Hepatocyte (in vitro differentiated cells): ENCODE measurements at regions not wholly inside any gene's neighbourhood (a gene's known extent, or its start where the extent isn't known, plus 50 kb on each side); places are given as distances from the start of the nearest gene placed in this dataset.

ENCODE experiments used
- DNase-seq: peaks from one replicate; pipeline ENCODE4 v3.0.0-alpha.2; 2016; ENCODE audit warnings: low spot score
- H2AFZ ChIP-seq: fragments of 200-600 bp; sonication (generic); 2 replicates; pipeline ENCODE4 v1.6.0; 2016; ENCODE audit warnings: antibody characterized with exemption, mild to moderate bottlenecking
- H3K27ac ChIP-seq: fragments of 200-600 bp; sonication (generic); 2 replicates; pipeline ENCODE4 v1.5.1; 2016; ENCODE audit warnings: mild to moderate bottlenecking
- H3K27me3 ChIP-seq: fragments of 200-600 bp; sonication (generic); 2 replicates; pipeline ENCODE4 v1.6.1; 2016
- H3K36me3 ChIP-seq: fragments of 200-600 bp; sonication (generic); replicated peaks from 2 replicates; pipeline ENCODE4 v1.5.1; 2016; ENCODE audit warnings: low read depth; ENCODE audit not compliant: insufficient read depth
- H3K4me1 ChIP-seq: fragments of 200-600 bp; sonication (generic); 2 replicates; pipeline ENCODE4 v1.5.1; 2016; ENCODE audit warnings: mild to moderate bottlenecking, moderate library complexity; ENCODE audit not compliant: insufficient read depth
- H3K4me2 ChIP-seq: fragments of 200-600 bp; sonication (generic); 2 replicates; pipeline ENCODE4 v1.6.0; 2016
- H3K4me3 ChIP-seq: fragments of 200-600 bp; sonication (generic); 2 replicates; pipeline ENCODE4 v1.5.1; 2016; ENCODE audit warnings: mild to moderate bottlenecking
- H3K79me2 ChIP-seq: fragments of 200-600 bp; sonication (generic); 2 replicates; pipeline ENCODE4 v1.6.0; 2017; ENCODE audit warnings: mild to moderate bottlenecking
- H3K9me2 ChIP-seq: fragments of 200-600 bp; sonication (generic); replicated peaks from 2 replicates; pipeline ENCODE4 v1.6.0; 2017; ENCODE audit warnings: mild to moderate bottlenecking; ENCODE audit not compliant: insufficient read depth
- H3K9me3 ChIP-seq: fragments of 200-600 bp; sonication (generic); 2 replicates; pipeline ENCODE4 v1.5.1; 2016; ENCODE audit warnings: low read depth, mild to moderate bottlenecking
- H4K20me1 ChIP-seq: fragments of 200-600 bp; sonication (generic); 2 replicates; pipeline ENCODE4 v1.6.0; 2016; ENCODE audit warnings: mild to moderate bottlenecking; ENCODE audit not compliant: insufficient read depth, poor library complexity, severe bottlenecking
- CTCF ChIP-seq: fragments of 200-600 bp; sonication (generic); IDR thresholded peaks from 2 replicates; pipeline ENCODE4 v1.5.1; 2016; ENCODE audit warnings: antibody characterized with exemption, mild to moderate bottlenecking; ENCODE audit not compliant: poor library complexity
- EZH2 ChIP-seq: fragments of 200-600 bp; sonication (generic); IDR thresholded peaks from 2 replicates; pipeline ENCODE4 v1.6.1; 2016; ENCODE audit warnings: antibody characterized with exemption, mild to moderate bottlenecking, borderline replicate concordance
- EZH2phosphoT487 ChIP-seq: fragments of 200-600 bp; sonication (generic); IDR thresholded peaks from one replicate; pipeline ENCODE4 v1.6.1; 2018; ENCODE audit warnings: antibody characterized with exemption, mild to moderate bottlenecking, low read depth, moderate library complexity; ENCODE audit not compliant: unreplicated experiment, severe bottlenecking
- WGBS: methylation state at CpG from one replicate; pipeline ENCODE4 v1.1.6; 2016; ENCODE audit warnings: low lambda C conversion rate; ENCODE audit errors: missing lambda C conversion rate; 5-methylcytosine and 5-hydroxymethylcytosine counted together

GRCh38 chrX:872090-872489 lies 241.5 kb downstream of the SHOX start:
- no peaks in the 10 kb centered on the region for H3K9me3 ChIP-seq
- no peak for DNase-seq

GRCh38 chrX:871626-872025 lies 241.0 kb downstream of the SHOX start:
- Histone ChIP-seq H3K9me2 (no peaks in the 10 kb centered on the region), H2AFZ (no peak overlapping the region), H3K9me3 (no peaks in the 10 kb centered on the region), H3K27ac (no peak overlapping the region), H3K4me3 (no peak overlapping the region), H4K20me1 (no peaks in the 10 kb centered on the region), H3K4me1 (no peaks in the 10 kb centered on the region), H3K79me2 (no peaks in the 10 kb centered on the region), H3K27me3 (no peaks in the 10 kb centered on the region), H3K4me2 (no peak overlapping the region), H3K36me3 (no peaks in the 10 kb centered on the region)
- DNase-seq, result no peak
- WGBS, result 78% methylated on average over 10 of the region's 10 CpGs
- TF ChIP-seq EZH2phosphoT487 (no peak), CTCF (no peak), EZH2 (no peak)

More at GRCh38 chrX:872090-872489, 241.5 kb downstream of the SHOX start:
- Histone ChIP-seq H3K36me3 (no peaks in the 10 kb centered on the region), H3K27me3 (no peaks in the 10 kb centered on the region), H3K4me1 (no peaks in the 10 kb centered on the region), H2AFZ (no peak overlapping the region), H4K20me1 (no peaks in the 10 kb centered on the region), H3K4me3 (no peak overlapping the region), H3K27ac (no peak overlapping the region), H3K4me2 (no peak overlapping the region), H3K79me2 (no peaks in the 10 kb centered on the region), H3K9me2 (no peaks in the 10 kb centered on the region)
- TF ChIP-seq EZH2phosphoT487, result no peak
- no peak for TF ChIP-seq EZH2
- no peak for TF ChIP-seq CTCF
- WGBS, result 92% methylated on average over 19 of the region's 19 CpGs

DNA sequence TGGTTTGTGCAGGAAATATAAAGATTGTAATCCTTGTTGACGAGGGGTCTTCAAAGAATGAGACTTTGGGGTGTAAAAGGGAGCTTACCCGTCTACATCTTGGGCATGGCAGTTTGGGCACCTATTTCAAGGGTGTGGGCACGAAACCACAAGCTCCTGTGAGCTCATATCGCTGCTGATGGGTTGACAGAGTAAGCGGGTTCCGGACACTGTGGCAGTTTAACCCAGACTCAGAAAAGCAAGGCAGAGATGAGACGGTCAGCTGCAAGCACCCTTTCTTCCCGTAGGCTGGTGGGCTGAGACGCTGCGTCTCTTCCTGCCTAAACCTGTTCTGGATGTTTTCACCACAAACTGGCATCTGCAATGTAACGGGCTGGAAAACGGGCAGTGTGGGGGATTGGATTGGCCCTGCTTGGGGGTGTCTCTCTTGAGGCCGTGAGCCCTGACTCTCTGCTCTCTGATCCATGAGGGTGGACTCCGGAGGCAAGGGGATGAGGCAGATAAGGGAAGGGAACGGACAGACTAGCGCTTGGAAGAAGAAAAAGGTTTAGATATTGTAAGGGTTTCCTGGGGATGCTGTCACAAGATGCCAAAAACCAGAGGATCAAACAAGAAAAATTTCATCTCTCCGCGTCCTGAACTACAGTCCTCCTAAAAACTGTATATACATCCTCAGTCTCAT lies 237.5 kb downstream of the SHOX start:
- no peaks in the 10 kb centered on the region for H3K9me2 ChIP-seq
- TF ChIP-seq EZH2, result no peak
- no peak for TF ChIP-seq EZH2phosphoT487
- TF ChIP-seq CTCF, result no peak
- peak overlapping the region; percentile 40 for H3K4me2 ChIP-seq
- H2AFZ ChIP-seq, result no peak overlapping the region
- H3K27ac ChIP-seq, result no peak overlapping the region
- no peaks in the 10 kb centered on the region for H3K4me1 ChIP-seq
- H3K27me3 ChIP-seq, result no peaks in the 10 kb centered on the region
- no peaks in the 10 kb centered on the region for H3K9me3 ChIP-seq
- H4K20me1 ChIP-seq, result no peaks in the 10 kb centered on the region
- no peak overlapping the region for H3K4me3 ChIP-seq
- no peaks in the 10 kb centered on the region for H3K36me3 ChIP-seq
- H3K79me2 ChIP-seq, result no peaks in the 10 kb centered on the region
- DNase-seq, result no peak
- 67% methylated on average over 18 of the region's 18 CpGs for WGBS
